ENCODE measurements at regions not wholly inside any gene's neighbourhood (a gene's known extent, or its start where the extent isn't known, plus 50 kb on each side); places are given as distances from the start of the nearest gene placed in this dataset.

- H3K4me3 ChIP-seq (ENCODE audit: low read depth, low read length): no peak overlapping the region
- TF ChIP-seq, protein P1, sequence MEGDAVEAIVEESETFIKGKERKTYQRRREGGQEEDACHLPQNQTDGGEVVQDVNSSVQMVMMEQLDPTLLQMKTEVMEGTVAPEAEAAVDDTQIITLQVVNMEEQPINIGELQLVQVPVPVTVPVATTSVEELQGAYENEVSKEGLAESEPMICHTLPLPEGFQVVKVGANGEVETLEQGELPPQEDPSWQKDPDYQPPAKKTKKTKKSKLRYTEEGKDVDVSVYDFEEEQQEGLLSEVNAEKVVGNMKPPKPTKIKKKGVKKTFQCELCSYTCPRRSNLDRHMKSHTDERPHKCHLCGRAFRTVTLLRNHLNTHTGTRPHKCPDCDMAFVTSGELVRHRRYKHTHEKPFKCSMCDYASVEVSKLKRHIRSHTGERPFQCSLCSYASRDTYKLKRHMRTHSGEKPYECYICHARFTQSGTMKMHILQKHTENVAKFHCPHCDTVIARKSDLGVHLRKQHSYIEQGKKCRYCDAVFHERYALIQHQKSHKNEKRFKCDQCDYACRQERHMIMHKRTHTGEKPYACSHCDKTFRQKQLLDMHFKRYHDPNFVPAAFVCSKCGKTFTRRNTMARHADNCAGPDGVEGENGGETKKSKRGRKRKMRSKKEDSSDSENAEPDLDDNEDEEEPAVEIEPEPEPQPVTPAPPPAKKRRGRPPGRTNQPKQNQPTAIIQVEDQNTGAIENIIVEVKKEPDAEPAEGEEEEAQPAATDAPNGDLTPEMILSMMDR (IDR thresholded peaks at IDR 0.05; ENCODE audit: low read depth, low read length, missing control alignments): no peak
- in situ Hi-C loops (cut with HindIII; ENCODE audit: low sequenced_read_pairs): no loop called here
- DNase-seq (ENCODE audit: low read depth): no peak
These were observed 174.7 kb downstream of the INO80D start for GRCh38 chr2:205911306-205911705.

DNA sequence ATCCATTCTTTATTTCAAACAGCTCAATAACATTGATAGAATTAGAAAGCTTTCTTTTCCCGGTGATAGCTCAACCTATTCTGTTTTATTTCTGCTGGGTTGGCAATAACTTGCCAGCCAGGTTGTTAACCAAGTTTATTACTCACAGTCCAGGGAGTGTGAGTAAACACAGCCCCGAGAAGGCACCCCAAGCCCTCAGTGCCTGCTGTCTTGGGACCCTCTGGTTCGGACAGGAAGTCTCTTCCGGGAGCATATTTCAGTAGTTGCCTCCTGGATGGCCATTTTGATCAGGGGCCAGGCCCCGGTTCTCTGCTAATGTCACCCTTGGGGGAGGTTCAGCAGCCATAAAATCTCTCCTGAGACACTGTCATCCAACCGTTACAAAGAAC lies 176.8 kb downstream of the INO80D start:
- DNase-seq (ENCODE audit: low read depth): no peak
- no peak overlapping the region for H3K4me3 ChIP-seq (ENCODE audit: low read depth, low read length)
- in situ Hi-C loops (cut with HindIII; ENCODE audit: low sequenced_read_pairs): no loop called here
- TF ChIP-seq, protein P1 (IDR thresholded peaks at IDR 0.05; ENCODE audit: low read depth, low read length, missing control alignments): no peak

DNA sequence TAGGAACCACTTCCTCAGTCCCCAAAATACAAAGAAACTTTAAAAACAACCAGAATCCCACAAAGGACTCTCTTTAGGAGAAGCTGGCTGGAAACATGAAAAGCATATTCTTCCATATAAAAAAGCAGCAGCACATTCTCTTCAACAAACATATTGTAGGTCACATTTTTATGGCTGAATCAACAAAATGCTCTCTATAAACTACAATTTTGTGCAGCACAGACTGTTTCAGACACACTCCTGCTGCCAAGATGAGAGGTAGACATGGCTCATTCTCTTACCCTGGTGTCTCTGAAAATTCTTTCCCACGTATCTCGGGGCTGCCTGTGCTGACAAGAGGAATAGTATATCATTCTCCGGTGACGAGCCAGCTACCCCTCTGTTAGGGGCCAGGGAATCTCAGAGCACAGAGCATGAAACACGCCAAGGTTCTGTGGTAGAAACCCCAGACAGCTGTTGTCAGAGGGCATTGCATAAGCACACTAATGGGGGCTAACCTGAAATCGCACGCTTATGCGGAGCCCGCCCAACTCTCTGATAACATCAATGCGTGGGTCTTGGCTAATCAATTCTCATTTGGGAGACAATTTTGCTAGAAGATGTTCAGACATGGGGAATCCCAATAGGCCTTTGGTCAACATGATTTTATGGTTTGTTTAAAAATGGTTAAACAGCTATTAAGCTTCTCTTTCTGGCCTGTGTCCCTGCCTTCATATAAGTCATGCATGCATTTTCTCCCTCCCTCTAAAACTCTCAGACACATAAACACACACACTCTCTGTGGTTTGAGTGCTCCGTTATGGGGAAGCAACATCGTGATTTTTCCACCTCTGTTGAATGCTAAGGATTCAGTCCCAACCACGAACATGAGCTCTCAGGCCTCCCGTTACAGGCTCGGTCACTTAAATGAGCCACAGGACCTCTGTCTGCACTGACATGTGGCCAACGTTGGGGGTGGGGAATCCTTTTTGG lies 177.5 kb downstream of the INO80D start:
- in situ Hi-C loops (cut with HindIII; ENCODE audit: low sequenced_read_pairs): no loop called here
- TF ChIP-seq, protein P1 (IDR thresholded peaks at IDR 0.05; ENCODE audit: low read depth, low read length, missing control alignments): no peak
- no peak for DNase-seq (ENCODE audit: low read depth)
- no peak overlapping the region for H3K4me3 ChIP-seq (ENCODE audit: low read depth, low read length)

- TF ChIP-seq, protein P1 (IDR thresholded peaks at IDR 0.05; ENCODE audit: low read depth, low read length, missing control alignments): no peak
- no peak for DNase-seq (ENCODE audit: low read depth)
- no peak overlapping the region for H3K4me3 ChIP-seq (ENCODE audit: low read depth, low read length)
- in situ Hi-C loops (cut with HindIII; ENCODE audit: low sequenced_read_pairs): no loop called here
These were observed 179.6 kb downstream of the INO80D start for GRCh38 chr2:205906419-205906818.

- no peak overlapping the region for H3K4me3 ChIP-seq (ENCODE audit: low read depth, low read length)
- no peak for DNase-seq (ENCODE audit: low read depth)
- in situ Hi-C loops (cut with HindIII; ENCODE audit: low sequenced_read_pairs): no loop called here
- TF ChIP-seq, protein P1 (IDR thresholded peaks at IDR 0.05; ENCODE audit: low read depth, low read length, missing control alignments): no peak
These were observed 180.4 kb downstream of the INO80D start for GRCh38 chr2:205905576-205905975.

DNA sequence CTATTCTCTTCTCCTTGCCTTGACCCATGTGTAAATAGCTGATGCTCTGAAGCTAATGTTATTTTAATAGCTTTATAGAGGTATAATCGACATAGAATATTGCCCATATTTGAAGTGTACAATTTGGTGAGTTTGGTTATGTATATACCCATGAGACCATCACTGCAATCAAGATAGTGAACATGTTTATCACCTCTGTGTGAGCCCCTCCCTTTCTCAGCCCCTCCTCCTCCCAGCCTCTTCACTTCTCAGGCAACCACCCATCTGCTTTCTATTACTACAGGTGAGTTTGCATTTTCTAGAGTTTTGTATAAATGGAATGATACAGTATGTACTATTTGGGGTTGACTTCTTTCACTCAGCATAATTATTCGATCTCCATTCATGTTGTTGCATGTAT lies 181.1 kb downstream of the INO80D start:
- DNase-seq (ENCODE audit: low read depth): no peak
- TF ChIP-seq, protein P1 (IDR thresholded peaks at IDR 0.05; ENCODE audit: low read depth, low read length, missing control alignments): no peak
- in situ Hi-C loops (cut with HindIII; ENCODE audit: low sequenced_read_pairs): no loop called here
- no peak overlapping the region for H3K4me3 ChIP-seq (ENCODE audit: low read depth, low read length)
